Stimulated activated naive CD4-positive, alpha-beta T cell (primary cell): ENCODE measurements at regions not wholly inside any gene's neighbourhood (a gene's known extent, or its start where the extent isn't known, plus 50 kb on each side); places are given as distances from the start of the nearest gene placed in this dataset.

Source experiments
- DNase-seq, 6 experiments: peaks; one replicate each; lab custom pipeline; 2025; lab: John Stamatoyannopoulos, UW

- DNase-seq, result no peak
These were observed 663.6 kb upstream of the RIOK2 start for GRCh38 chr5:97846643-97847042.

GRCh38 chr5:97847920-97848631 is 665.0 kb upstream of the RIOK2 start:
- no peak for DNase-seq

GRCh38 chr5:97851036-97851435 is 668.0 kb upstream of the RIOK2 start:
- DNase-seq, result no peak

GRCh38 chr5:97854871-97855762 is 672.1 kb upstream of the RIOK2 start:
- no peak for DNase-seq

GRCh38 chr5:97874491-97874890 is 691.4 kb upstream of the RIOK2 start:
- DNase-seq, result no peak

GRCh38 chr5:97876272-97876671 is 693.2 kb upstream of the RIOK2 start:
- no peak for DNase-seq

- DNase-seq, result no peak
These were observed 694.5 kb upstream of the RIOK2 start for GRCh38 chr5:97877588-97877987.

- DNase-seq, result no peak
These were observed 705.4 kb upstream of the RIOK2 start for GRCh38 chr5:97888439-97888838.

GRCh38 chr5:97891971-97892370 is 708.9 kb upstream of the RIOK2 start:
- DNase-seq, result no peak

GRCh38 chr5:97903742-97904141 is 720.7 kb upstream of the RIOK2 start:
- DNase-seq, result no peak

- no peak for DNase-seq
These were observed 723.1 kb upstream of the RIOK2 start for GRCh38 chr5:97906135-97906534.

GRCh38 chr5:97907646-97908400 is 724.8 kb upstream of the RIOK2 start:
- DNase-seq, result no peak

GRCh38 chr5:97909541-97909940 is 726.5 kb upstream of the RIOK2 start:
- no peak for DNase-seq

- DNase-seq, result no peak
These were observed 731.4 kb upstream of the RIOK2 start for GRCh38 chr5:97914483-97914882.

- DNase-seq, result no peak
These were observed 732.1 kb upstream of the RIOK2 start for GRCh38 chr5:97915106-97915505.

- DNase-seq, result no peak
These were observed 735.0 kb upstream of the RIOK2 start for GRCh38 chr5:97918057-97918456.

- no peak for DNase-seq
These were observed 735.6 kb upstream of the RIOK2 start for GRCh38 chr5:97918620-97919019.

- DNase-seq, result no peak
These were observed 736.7 kb upstream of the RIOK2 start for GRCh38 chr5:97919719-97920118.

- DNase-seq, result no peak
These were observed 739.7 kb upstream of the RIOK2 start for GRCh38 chr5:97922776-97923175.

- no peak for DNase-seq
These were observed 740.4 kb upstream of the RIOK2 start for GRCh38 chr5:97923496-97923895.

GRCh38 chr5:97923997-97924396 is 741.0 kb upstream of the RIOK2 start:
- DNase-seq, result peak in 2 of 6 experiments; percentile 5 to 6

GRCh38 chr5:97929383-97929782 is 746.3 kb upstream of the RIOK2 start:
- DNase-seq, result no peak

- no peak for DNase-seq
These were observed 748.8 kb upstream of the RIOK2 start for GRCh38 chr5:97931829-97932228.
